Neutrophil (primary cell): ENCODE measurements at regions not wholly inside any gene's neighbourhood (a gene's known extent, or its start where the extent isn't known, plus 50 kb on each side); places are given as distances from the start of the nearest gene placed in this dataset.

Experiments used
- H3K27ac ChIP-seq: fragments of 200-600 bp; sonication (generic); 2 replicates; pipeline ENCODE4 v1.5.1; 2016; ENCODE audit warnings: mild to moderate bottlenecking, moderate library complexity
- H3K27me3 ChIP-seq: fragments of 200-600 bp; sonication (generic); 2 replicates; pipeline ENCODE4 v1.6.0; 2016; ENCODE audit warnings: mild to moderate bottlenecking
- H3K36me3 ChIP-seq: fragments of 200-600 bp; sonication (generic); 2 replicates; pipeline ENCODE4 v1.5.1; 2017
- H3K4me1 ChIP-seq, 2 experiments: fragments of 200-600 bp in 1 of 2; sonication (generic) in 1 of 2; 1 replicate in 1 of 2; 2 replicates in 1 of 2; pipeline versions ENCODE4 v1.5.1 to v1.6.1; 2013 to 2016; ENCODE audit warnings: low read depth in 1 of 2, low read length in 1 of 2, mild to moderate bottlenecking in 1 of 2, moderate library complexity in 1 of 2; ENCODE audit not compliant: control insufficient read depth in 1 of 2, insufficient read depth in 1 of 2
- H3K4me3 ChIP-seq, 2 experiments: fragments of 200-600 bp in 1 of 2; sonication (generic) in 1 of 2; 1 replicate in 1 of 2; 2 replicates in 1 of 2; pipeline ENCODE4 v1.5.1; 2013 to 2016; ENCODE audit warnings: low read depth in 1 of 2, low read length in 1 of 2, mild to moderate bottlenecking in 1 of 2, moderate library complexity in 1 of 2
- H3K9me3 ChIP-seq: fragments of 200-600 bp; sonication (generic); 2 replicates; pipeline ENCODE4 v1.5.1; 2016
- CTCF ChIP-seq: fragments of 200-600 bp; sonication (generic); IDR thresholded peaks from 2 replicates; pipeline ENCODE4 v1.5.1; 2016; ENCODE audit warnings: antibody characterized with exemption

- no peak overlapping the region for H3K4me3 ChIP-seq
- no peaks in the 10 kb centered on the region for H3K9me3 ChIP-seq
- H3K4me1 ChIP-seq = peaks cover 4 to 5% of the 10 kb centered on the region in 2 experiments
- TF ChIP-seq CTCF = no peak
- peak overlapping the region; percentile 26 for H3K27ac ChIP-seq
- H3K36me3 ChIP-seq = peaks cover 39% of the 10 kb centered on the region
- H3K27me3 ChIP-seq = no peaks in the 10 kb centered on the region
These were observed 202.4 kb upstream of the KLF14 start for GRCh38 chr7:130936202-130936931.

- H3K27me3 ChIP-seq = no peaks in the 10 kb centered on the region
- peaks cover 41% of the 10 kb centered on the region for H3K36me3 ChIP-seq
- TF ChIP-seq CTCF = no peak
- H3K9me3 ChIP-seq = no peaks in the 10 kb centered on the region
- no peak overlapping the region for H3K27ac ChIP-seq
- peaks cover under 1 to 3% of the 10 kb centered on the region in 2 experiments for H3K4me1 ChIP-seq
- no peak overlapping the region for H3K4me3 ChIP-seq
These were observed 203.0 kb upstream of the KLF14 start for GRCh38 chr7:130937016-130937415.

GRCh38 chr7:130937830-130938229 is 203.8 kb upstream of the KLF14 start:
- H3K9me3 ChIP-seq = no peaks in the 10 kb centered on the region
- H3K4me1 ChIP-seq = peaks cover 8 to 9% of the 10 kb centered on the region in 2 experiments
- H3K4me3 ChIP-seq = no peak overlapping the region
- TF ChIP-seq CTCF = no peak
- H3K36me3 ChIP-seq = peaks cover 37% of the 10 kb centered on the region
- no peaks in the 10 kb centered on the region for H3K27me3 ChIP-seq
- no peak overlapping the region for H3K27ac ChIP-seq

- no peak overlapping the region for H3K27ac ChIP-seq
- no peak overlapping the region for H3K4me3 ChIP-seq
- peaks cover 16 to 17% of the 10 kb centered on the region in 2 experiments for H3K4me1 ChIP-seq
These were observed 204.7 kb upstream of the KLF14 start for GRCh38 chr7:130938661-130939060.

GRCh38 chr7:130939321-130940095 is 205.5 kb upstream of the KLF14 start:
- Histone ChIP-seq H3K9me3 (no peaks in the 10 kb centered on the region), H3K36me3 (peaks cover 28% of the 10 kb centered on the region), H3K4me1 (peaks cover 22 to 24% of the 10 kb centered on the region in 2 experiments), H3K27ac (peak overlapping the region; percentile 18), H3K27me3 (no peaks in the 10 kb centered on the region), H3K4me3 (no peak overlapping the region)
- TF ChIP-seq CTCF = no peak

More at GRCh38 chr7:130938661-130939060, 204.7 kb upstream of the KLF14 start:
- Histone ChIP-seq H3K9me3 (no peaks in the 10 kb centered on the region), H3K36me3 (peaks cover 29% of the 10 kb centered on the region), H3K27me3 (no peaks in the 10 kb centered on the region)
- TF ChIP-seq CTCF = no peak
